WERI-Rb-1 (cell line): ENCODE measurements at regions not wholly inside any gene's neighbourhood (a gene's known extent, or its start where the extent isn't known, plus 50 kb on each side); places are given as distances from the start of the nearest gene placed in this dataset.
"Not testable (repeated sequence)": the region's sequence is repeated elsewhere in the genome, so short reads cannot be mapped to it uniquely, and the experiment has no call there.

Experiments used
- DNase-seq: peaks from one replicate; pipeline ENCODE4 v3.0.0-alpha.2; 2020
- H3K27ac ChIP-seq: fragments of 250-450 bp; sonication (Bioruptor Pico); 2 replicates; pipeline ENCODE4 v1.5.1; 2020; ENCODE audit warnings: mild to moderate bottlenecking, moderate library complexity
- H3K27me3 ChIP-seq: fragments of 250-450 bp; sonication (Bioruptor Pico); 2 replicates; pipeline ENCODE4 v1.5.1; 2021; ENCODE audit warnings: mild to moderate bottlenecking, low read depth, moderate library complexity; ENCODE audit not compliant: insufficient read depth, severe bottlenecking
- H3K36me3 ChIP-seq: fragments of 250-450 bp; sonication (Bioruptor Pico); 2 replicates; pipeline ENCODE4 v1.5.1; 2020; ENCODE audit warnings: mild to moderate bottlenecking, moderate library complexity
- H3K4me3 ChIP-seq: 2 replicates; pipeline ENCODE4 v1.5.1; 2011; ENCODE audit warnings: low read depth, mild to moderate bottlenecking, control low read depth, low read length
- H3K9me3 ChIP-seq: fragments of 250-450 bp; sonication (Bioruptor Pico); 2 replicates; pipeline ENCODE4 v1.5.1; 2021; ENCODE audit warnings: mild to moderate bottlenecking, moderate library complexity; ENCODE audit not compliant: severe bottlenecking
- CTCF ChIP-seq: IDR thresholded peaks from 2 replicates; pipeline ENCODE4 v1.5.1; 2011; ENCODE audit warnings: low read depth, mild to moderate bottlenecking, control low read depth, inconsistent platforms, low read length

- no peak for TF ChIP-seq CTCF
- no peak for DNase-seq
- Histone ChIP-seq H3K27me3 (no peaks in the 10 kb centered on the region), H3K27ac (no peak overlapping the region), H3K4me3 (no peak overlapping the region), H3K36me3 (no peaks in the 10 kb centered on the region), H3K9me3 (peaks cover 5% of the 10 kb centered on the region)
Observed at GRCh38 chr10:45227456-45227855, 88.0 kb downstream of the OR13A1 start.

DNA sequence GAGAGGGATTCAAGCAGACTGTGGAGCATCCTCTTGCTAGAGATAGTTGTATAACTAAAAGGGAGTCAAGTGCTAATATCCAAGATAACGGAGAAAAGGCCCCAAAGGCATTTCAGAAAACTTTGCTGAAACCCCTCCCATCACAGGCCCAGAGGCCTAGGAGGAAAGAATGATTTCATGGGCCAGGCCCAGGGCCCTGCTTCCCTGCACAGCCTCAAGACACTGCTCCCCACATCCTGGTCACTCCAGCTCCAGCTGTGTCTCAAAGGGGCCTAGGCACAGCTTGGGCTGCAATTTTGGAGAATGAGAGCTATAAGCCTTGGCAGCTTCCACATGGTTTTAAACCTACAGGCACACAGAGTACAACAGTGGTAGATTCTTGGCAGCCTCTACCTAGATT is 85.6 kb downstream of the OR13A1 start:
- H3K36me3 ChIP-seq: no peaks in the 10 kb centered on the region
- no peak for TF ChIP-seq CTCF

GRCh38 chr10:45235260-45235769 is 80.1 kb downstream of the OR13A1 start:
- not testable (repeated sequence) for H3K36me3 ChIP-seq, H3K9me3 ChIP-seq, H3K27ac ChIP-seq, H3K27me3 ChIP-seq, H3K4me3 ChIP-seq
- DNase-seq: peak; percentile 73
- peak; percentile 41 for TF ChIP-seq CTCF

More for the DNA sequence above, 85.6 kb downstream of the OR13A1 start:
- H3K9me3 ChIP-seq: peaks cover 5% of the 10 kb centered on the region
- no peak for DNase-seq
- H3K27me3 ChIP-seq: no peaks in the 10 kb centered on the region
- H3K27ac ChIP-seq: no peak overlapping the region
- no peak overlapping the region for H3K4me3 ChIP-seq

- Histone ChIP-seq H3K36me3 (no peaks in the 10 kb centered on the region), H3K27ac (no peak overlapping the region), H3K4me3 (no peak overlapping the region), H3K27me3 (no peaks in the 10 kb centered on the region), H3K9me3 (no peaks in the 10 kb centered on the region)
- no peak for DNase-seq
- TF ChIP-seq CTCF: no peak
Observed at GRCh38 chr10:45235798-45236220, 79.6 kb downstream of the OR13A1 start.

GRCh38 chr10:45238896-45239295 is 76.5 kb downstream of the OR13A1 start:
- no peaks in the 10 kb centered on the region for H3K27me3 ChIP-seq
- no peak overlapping the region for H3K4me3 ChIP-seq
- H3K36me3 ChIP-seq: no peaks in the 10 kb centered on the region
- TF ChIP-seq CTCF: no peak
- H3K27ac ChIP-seq: no peak overlapping the region
- DNase-seq: no peak
- no peaks in the 10 kb centered on the region for H3K9me3 ChIP-seq

DNA sequence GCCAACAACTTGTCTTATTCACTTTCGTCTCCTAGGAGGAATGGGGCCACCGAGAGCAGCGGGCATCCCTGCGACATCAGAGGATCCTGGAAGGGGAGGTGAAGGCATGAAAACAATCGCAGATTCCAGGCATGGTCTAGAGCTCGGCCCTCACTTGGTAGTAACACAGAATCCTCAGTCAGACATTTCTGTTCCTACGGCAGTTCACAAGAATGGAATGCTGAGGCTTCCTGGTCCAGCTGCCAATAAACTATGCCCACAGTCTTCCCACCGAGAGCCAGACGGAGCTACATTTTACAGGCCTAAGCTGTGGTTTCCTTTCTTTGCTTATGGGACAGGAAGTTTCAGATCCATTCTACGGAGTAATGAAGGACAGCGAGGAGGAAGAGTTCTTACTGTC is 75.8 kb downstream of the OR13A1 start:
- no peaks in the 10 kb centered on the region for H3K9me3 ChIP-seq
- no peak for DNase-seq
- H3K27ac ChIP-seq: no peak overlapping the region
- H3K36me3 ChIP-seq: no peaks in the 10 kb centered on the region
- no peak overlapping the region for H3K4me3 ChIP-seq
- TF ChIP-seq CTCF: no peak
- H3K27me3 ChIP-seq: no peaks in the 10 kb centered on the region
